GM23338 (cell line): ENCODE measurements at regions not wholly inside any gene's neighbourhood (a gene's known extent, or its start where the extent isn't known, plus 50 kb on each side); places are given as distances from the start of the nearest gene placed in this dataset.
A peak's percentile ranks its signal among the peaks of the same experiment; 100 is the strongest.

ENCODE experiments used
- ATAC-seq: fragments of 200-7000 bp; cut with Tn5 transposase; 3 replicates; pipeline ENCODE4 v1.9.1; 2020
- DNase-seq: peaks from one replicate; pipeline ENCODE4 v3.0.0-alpha.2; 2015; ENCODE audit warnings: low spot score
- H2AFZ ChIP-seq: fragments of 200-600 bp; sonication (generic); 2 replicates; pipeline ENCODE4 v1.8.0; 2016; ENCODE audit warnings: antibody characterized with exemption, mild to moderate bottlenecking, moderate library complexity
- H3F3A ChIP-seq: fragments of 200-600 bp; sonication (generic); replicated peaks from 2 replicates; pipeline ENCODE4 v1.8.0; 2017; ENCODE audit warnings: antibody characterized with exemption, mixed run types, low read depth
- H3K27ac ChIP-seq: fragments of 200-600 bp; sonication (generic); 2 replicates; pipeline ENCODE4 v1.6.1; 2016; ENCODE audit warnings: low read depth
- H3K27me3 ChIP-seq: fragments of 200-600 bp; sonication (generic); 2 replicates; pipeline ENCODE4 v1.8.0; 2016; ENCODE audit warnings: mild to moderate bottlenecking, mixed run types, moderate library complexity; ENCODE audit not compliant: insufficient read depth
- H3K36me3 ChIP-seq: fragments of 200-600 bp; sonication (generic); 2 replicates; pipeline ENCODE4 v1.8.0; 2016; ENCODE audit warnings: mild to moderate bottlenecking; ENCODE audit not compliant: insufficient read depth
- H3K4me1 ChIP-seq: fragments of 200-600 bp; sonication (generic); 2 replicates; pipeline ENCODE4 v1.8.0; 2016; ENCODE audit warnings: mild to moderate bottlenecking, moderate library complexity; ENCODE audit not compliant: insufficient read depth
- H3K4me2 ChIP-seq: fragments of 200-600 bp; sonication (generic); 2 replicates; pipeline ENCODE4 v1.7.1; 2017; ENCODE audit warnings: mixed run types
- H3K4me3 ChIP-seq: fragments of 200-600 bp; sonication (generic); 2 replicates; pipeline ENCODE4 v1.6.1; 2016; ENCODE audit warnings: mixed run types
- H3K79me2 ChIP-seq: fragments of 200-600 bp; sonication (generic); replicated peaks from 2 replicates; pipeline ENCODE4 v1.8.0; 2017; ENCODE audit warnings: mild to moderate bottlenecking; ENCODE audit not compliant: insufficient read depth
- H3K9me2 ChIP-seq: fragments of 200-600 bp; sonication (generic); 2 replicates; pipeline ENCODE4 v1.8.0; 2017; ENCODE audit not compliant: insufficient read depth
- H4K20me1 ChIP-seq: fragments of 200-600 bp; sonication (generic); replicated peaks from 2 replicates; pipeline ENCODE4 v1.8.0; 2017; ENCODE audit warnings: mild to moderate bottlenecking; ENCODE audit not compliant: insufficient read depth
- H3K27ac Mint-ChIP-seq: 2 replicates; pipeline ENCODE4 v1.8.0; 2020; ENCODE audit warnings: inconsistent platforms, mild to moderate bottlenecking, moderate library complexity, mixed read lengths
- H3K27me3 Mint-ChIP-seq: 3 replicates; pipeline ENCODE4 v1.8.0; 2022; ENCODE audit warnings: low read depth, mild to moderate bottlenecking, moderate library complexity, mixed read lengths, inconsistent platforms; ENCODE audit not compliant: insufficient read depth, poor library complexity
- H3K36me3 Mint-ChIP-seq: 3 replicates; pipeline ENCODE4 v1.8.0; 2021; ENCODE audit warnings: low read depth, mild to moderate bottlenecking, inconsistent platforms, moderate library complexity, mixed read lengths
- H3K4me1 Mint-ChIP-seq: 3 replicates; pipeline ENCODE4 v1.8.0; 2020; ENCODE audit warnings: mild to moderate bottlenecking, inconsistent platforms, mixed read lengths
- H3K4me3 Mint-ChIP-seq: 3 replicates; pipeline ENCODE4 v1.8.0; 2021; ENCODE audit warnings: moderate library complexity, mild to moderate bottlenecking, inconsistent platforms, mixed read lengths
- H3K9me3 Mint-ChIP-seq: 3 replicates; pipeline ENCODE4 v1.8.0; 2020; ENCODE audit warnings: moderate library complexity, mild to moderate bottlenecking, inconsistent platforms, mixed read lengths
- CREB1 ChIP-seq: fragments of 250-450 bp; sonication (Bioruptor Pico); IDR thresholded peaks from 2 replicates; pipeline ENCODE4 v1.5.0; 2020; ENCODE audit warnings: low read depth, mild to moderate bottlenecking, moderate library complexity
- ETS1 ChIP-seq: IDR thresholded peaks from 2 replicates; pipeline ENCODE4 v1.6.1; 2016; ENCODE audit warnings: antibody characterized with exemption
- NANOG ChIP-seq: IDR thresholded peaks from 2 replicates; pipeline ENCODE4 v1.6.1; 2016; ENCODE audit warnings: antibody characterized with exemption, borderline replicate concordance
- STAT1 ChIP-seq: IDR thresholded peaks from one replicate; pipeline ENCODE4 v1.6.1; 2016; ENCODE audit warnings: antibody characterized with exemption; ENCODE audit not compliant: unreplicated experiment
- ZNF114 ChIP-seq: fragments of 250-450 bp; sonication (Bioruptor Pico); IDR thresholded peaks from 2 replicates; pipeline ENCODE4 v1.5.0; 2020; ENCODE audit warnings: mild to moderate bottlenecking, moderate library complexity
- TF ChIP-seq, protein P1 (sequence below), 2 experiments: fragments of 200-600 bp in 1 of 2; sonication (generic) in 1 of 2; conservative IDR thresholded peaks; 2 replicates each; pipeline versions ENCODE4 v1.5.1 to v1.6.1; 2016 to 2017; ENCODE audit warnings: antibody characterized with exemption in 2 of 2, low read depth in 2 of 2, mild to moderate bottlenecking in 2 of 2, moderate library complexity in 1 of 2
- TF ChIP-seq, protein P2 (sequence below): fragments of 250-450 bp; sonication (Bioruptor Pico); IDR thresholded peaks from 2 replicates; pipeline ENCODE4 v1.5.0; 2020; ENCODE audit warnings: mild to moderate bottlenecking, moderate library complexity
- TF ChIP-seq, protein P3 (sequence below): IDR thresholded peaks from one replicate; pipeline ENCODE4 v1.6.1; 2018; ENCODE audit warnings: antibody characterized with exemption; ENCODE audit not compliant: unreplicated experiment

GRCh38 chr5:35341189-35341588 is 110.9 kb upstream of the PRLR start (continued):
- no peak for TF ChIP-seq ZNF114 (CRISPR knock-in tag)
- TF ChIP-seq STAT1 = no peak
- TF ChIP-seq NANOG = no peak
- no peak for TF ChIP-seq CREB1
- TF ChIP-seq, protein P1, sequence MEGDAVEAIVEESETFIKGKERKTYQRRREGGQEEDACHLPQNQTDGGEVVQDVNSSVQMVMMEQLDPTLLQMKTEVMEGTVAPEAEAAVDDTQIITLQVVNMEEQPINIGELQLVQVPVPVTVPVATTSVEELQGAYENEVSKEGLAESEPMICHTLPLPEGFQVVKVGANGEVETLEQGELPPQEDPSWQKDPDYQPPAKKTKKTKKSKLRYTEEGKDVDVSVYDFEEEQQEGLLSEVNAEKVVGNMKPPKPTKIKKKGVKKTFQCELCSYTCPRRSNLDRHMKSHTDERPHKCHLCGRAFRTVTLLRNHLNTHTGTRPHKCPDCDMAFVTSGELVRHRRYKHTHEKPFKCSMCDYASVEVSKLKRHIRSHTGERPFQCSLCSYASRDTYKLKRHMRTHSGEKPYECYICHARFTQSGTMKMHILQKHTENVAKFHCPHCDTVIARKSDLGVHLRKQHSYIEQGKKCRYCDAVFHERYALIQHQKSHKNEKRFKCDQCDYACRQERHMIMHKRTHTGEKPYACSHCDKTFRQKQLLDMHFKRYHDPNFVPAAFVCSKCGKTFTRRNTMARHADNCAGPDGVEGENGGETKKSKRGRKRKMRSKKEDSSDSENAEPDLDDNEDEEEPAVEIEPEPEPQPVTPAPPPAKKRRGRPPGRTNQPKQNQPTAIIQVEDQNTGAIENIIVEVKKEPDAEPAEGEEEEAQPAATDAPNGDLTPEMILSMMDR (conservative IDR thresholded peaks at IDR 0.05; ENCODE audit: low read depth in 2 of 2) = no peak
- TF ChIP-seq, protein P2, sequence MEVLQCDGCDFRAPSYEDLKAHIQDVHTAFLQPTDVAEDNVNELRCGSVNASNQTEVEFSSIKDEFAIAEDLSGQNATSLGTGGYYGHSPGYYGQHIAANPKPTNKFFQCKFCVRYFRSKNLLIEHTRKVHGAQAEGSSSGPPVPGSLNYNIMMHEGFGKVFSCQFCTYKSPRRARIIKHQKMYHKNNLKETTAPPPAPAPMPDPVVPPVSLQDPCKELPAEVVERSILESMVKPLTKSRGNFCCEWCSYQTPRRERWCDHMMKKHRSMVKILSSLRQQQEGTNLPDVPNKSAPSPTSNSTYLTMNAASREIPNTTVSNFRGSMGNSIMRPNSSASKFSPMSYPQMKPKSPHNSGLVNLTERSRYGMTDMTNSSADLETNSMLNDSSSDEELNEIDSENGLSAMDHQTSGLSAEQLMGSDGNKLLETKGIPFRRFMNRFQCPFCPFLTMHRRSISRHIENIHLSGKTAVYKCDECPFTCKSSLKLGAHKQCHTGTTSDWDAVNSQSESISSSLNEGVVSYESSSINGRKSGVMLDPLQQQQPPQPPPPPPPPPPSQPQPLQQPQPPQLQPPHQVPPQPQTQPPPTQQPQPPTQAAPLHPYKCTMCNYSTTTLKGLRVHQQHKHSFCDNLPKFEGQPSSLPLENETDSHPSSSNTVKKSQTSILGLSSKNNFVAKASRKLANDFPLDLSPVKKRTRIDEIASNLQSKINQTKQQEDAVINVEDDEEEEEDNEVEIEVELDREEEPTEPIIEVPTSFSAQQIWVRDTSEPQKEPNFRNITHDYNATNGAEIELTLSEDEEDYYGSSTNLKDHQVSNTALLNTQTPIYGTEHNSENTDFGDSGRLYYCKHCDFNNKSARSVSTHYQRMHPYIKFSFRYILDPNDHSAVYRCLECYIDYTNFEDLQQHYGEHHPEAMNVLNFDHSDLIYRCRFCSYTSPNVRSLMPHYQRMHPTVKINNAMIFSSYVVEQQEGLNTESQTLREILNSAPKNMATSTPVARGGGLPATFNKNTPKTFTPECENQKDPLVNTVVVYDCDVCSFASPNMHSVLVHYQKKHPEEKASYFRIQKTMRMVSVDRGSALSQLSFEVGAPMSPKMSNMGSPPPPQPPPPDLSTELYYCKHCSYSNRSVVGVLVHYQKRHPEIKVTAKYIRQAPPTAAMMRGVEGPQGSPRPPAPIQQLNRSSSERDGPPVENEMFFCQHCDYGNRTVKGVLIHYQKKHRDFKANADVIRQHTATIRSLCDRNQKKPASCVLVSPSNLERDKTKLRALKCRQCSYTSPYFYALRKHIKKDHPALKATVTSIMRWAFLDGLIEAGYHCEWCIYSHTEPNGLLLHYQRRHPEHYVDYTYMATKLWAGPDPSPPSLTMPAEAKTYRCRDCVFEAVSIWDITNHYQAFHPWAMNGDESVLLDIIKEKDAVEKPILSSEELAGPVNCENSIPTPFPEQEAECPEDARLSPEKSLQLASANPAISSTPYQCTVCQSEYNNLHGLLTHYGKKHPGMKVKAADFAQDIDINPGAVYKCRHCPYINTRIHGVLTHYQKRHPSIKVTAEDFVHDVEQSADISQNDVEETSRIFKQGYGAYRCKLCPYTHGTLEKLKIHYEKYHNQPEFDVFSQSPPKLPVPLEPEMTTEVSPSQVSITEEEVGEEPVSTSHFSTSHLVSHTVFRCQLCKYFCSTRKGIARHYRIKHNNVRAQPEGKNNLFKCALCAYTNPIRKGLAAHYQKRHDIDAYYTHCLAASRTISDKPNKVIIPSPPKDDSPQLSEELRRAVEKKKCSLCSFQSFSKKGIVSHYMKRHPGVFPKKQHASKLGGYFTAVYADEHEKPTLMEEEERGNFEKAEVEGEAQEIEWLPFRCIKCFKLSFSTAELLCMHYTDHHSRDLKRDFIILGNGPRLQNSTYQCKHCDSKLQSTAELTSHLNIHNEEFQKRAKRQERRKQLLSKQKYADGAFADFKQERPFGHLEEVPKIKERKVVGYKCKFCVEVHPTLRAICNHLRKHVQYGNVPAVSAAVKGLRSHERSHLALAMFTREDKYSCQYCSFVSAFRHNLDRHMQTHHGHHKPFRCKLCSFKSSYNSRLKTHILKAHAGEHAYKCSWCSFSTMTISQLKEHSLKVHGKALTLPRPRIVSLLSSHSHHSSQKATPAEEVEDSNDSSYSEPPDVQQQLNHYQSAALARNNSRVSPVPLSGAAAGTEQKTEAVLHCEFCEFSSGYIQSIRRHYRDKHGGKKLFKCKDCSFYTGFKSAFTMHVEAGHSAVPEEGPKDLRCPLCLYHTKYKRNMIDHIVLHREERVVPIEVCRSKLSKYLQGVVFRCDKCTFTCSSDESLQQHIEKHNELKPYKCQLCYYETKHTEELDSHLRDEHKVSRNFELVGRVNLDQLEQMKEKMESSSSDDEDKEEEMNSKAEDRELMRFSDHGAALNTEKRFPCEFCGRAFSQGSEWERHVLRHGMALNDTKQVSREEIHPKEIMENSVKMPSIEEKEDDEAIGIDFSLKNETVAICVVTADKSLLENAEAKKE (CRISPR knock-in tag) = no peak

- peaks cover 16% of the 10 kb centered on the region for H3K4me1 ChIP-seq
- H3K9me3 Mint-ChIP-seq = peaks cover 13% of the 10 kb centered on the region
- H3K27me3 Mint-ChIP-seq = peaks cover 5% of the 10 kb centered on the region
- DNase-seq (no peak), ATAC-seq (no peak)
- 0 out of 2 replicates have a peak, but pooled peaks cover 3% of the 10 kb centered on the region for H3K9me2 ChIP-seq
- H3K27ac ChIP-seq = peak overlapping the region; percentile 76; the same call in 1 of the 2 replicates
- H3K4me1 Mint-ChIP-seq = peaks cover 31% of the 10 kb centered on the region
- H3K36me3 Mint-ChIP-seq = peaks cover 7% of the 10 kb centered on the region; the same call in 2 of the 3 replicates
- H3K4me3 ChIP-seq = no peak overlapping the region
- no peaks in the 10 kb centered on the region for H3F3A ChIP-seq
- H3K27ac Mint-ChIP-seq = no peak overlapping the region
- no peaks in the 10 kb centered on the region for H3K79me2 ChIP-seq
- no peaks in the 10 kb centered on the region for H3K36me3 ChIP-seq
- H3K27me3 ChIP-seq = no peaks in the 10 kb centered on the region
- no peak overlapping the region for H3K4me3 Mint-ChIP-seq
- H4K20me1 ChIP-seq = no peaks in the 10 kb centered on the region
- no peak overlapping the region for H2AFZ ChIP-seq
- no peak overlapping the region for H3K4me2 ChIP-seq
- TF ChIP-seq ZNF114 (CRISPR knock-in tag) (no peak), ETS1 (no peak)
- TF ChIP-seq, protein P3, sequence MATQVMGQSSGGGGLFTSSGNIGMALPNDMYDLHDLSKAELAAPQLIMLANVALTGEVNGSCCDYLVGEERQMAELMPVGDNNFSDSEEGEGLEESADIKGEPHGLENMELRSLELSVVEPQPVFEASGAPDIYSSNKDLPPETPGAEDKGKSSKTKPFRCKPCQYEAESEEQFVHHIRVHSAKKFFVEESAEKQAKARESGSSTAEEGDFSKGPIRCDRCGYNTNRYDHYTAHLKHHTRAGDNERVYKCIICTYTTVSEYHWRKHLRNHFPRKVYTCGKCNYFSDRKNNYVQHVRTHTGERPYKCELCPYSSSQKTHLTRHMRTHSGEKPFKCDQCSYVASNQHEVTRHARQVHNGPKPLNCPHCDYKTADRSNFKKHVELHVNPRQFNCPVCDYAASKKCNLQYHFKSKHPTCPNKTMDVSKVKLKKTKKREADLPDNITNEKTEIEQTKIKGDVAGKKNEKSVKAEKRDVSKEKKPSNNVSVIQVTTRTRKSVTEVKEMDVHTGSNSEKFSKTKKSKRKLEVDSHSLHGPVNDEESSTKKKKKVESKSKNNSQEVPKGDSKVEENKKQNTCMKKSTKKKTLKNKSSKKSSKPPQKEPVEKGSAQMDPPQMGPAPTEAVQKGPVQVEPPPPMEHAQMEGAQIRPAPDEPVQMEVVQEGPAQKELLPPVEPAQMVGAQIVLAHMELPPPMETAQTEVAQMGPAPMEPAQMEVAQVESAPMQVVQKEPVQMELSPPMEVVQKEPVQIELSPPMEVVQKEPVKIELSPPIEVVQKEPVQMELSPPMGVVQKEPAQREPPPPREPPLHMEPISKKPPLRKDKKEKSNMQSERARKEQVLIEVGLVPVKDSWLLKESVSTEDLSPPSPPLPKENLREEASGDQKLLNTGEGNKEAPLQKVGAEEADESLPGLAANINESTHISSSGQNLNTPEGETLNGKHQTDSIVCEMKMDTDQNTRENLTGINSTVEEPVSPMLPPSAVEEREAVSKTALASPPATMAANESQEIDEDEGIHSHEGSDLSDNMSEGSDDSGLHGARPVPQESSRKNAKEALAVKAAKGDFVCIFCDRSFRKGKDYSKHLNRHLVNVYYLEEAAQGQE = no peak
These were observed 109.4 kb upstream of the PRLR start for GRCh38 chr5:35339616-35340100.
